Tibial nerve (tissue), 4 donors: ENCODE measurements at regions not wholly inside any gene's neighbourhood (a gene's known extent, or its start where the extent isn't known, plus 50 kb on each side); places are given as distances from the start of the nearest gene placed in this dataset.
"Not testable (repeated sequence)": the region's sequence is repeated elsewhere in the genome, so short reads cannot be mapped to it uniquely, and the experiment has no call there.

Experiments used
- EP300 ChIP-seq, 2 donors: sonication (generic); formaldehyde crosslinking; IDR thresholded peaks; one replicate each; pipeline ENCODE4 v1.6.1; 2017; ENCODE audit warnings: antibody characterized with exemption in 2 of 2, mild to moderate bottlenecking in 1 of 2
- POLR2A ChIP-seq, 2 donors: fragments of 450-650 bp; IDR thresholded peaks; one replicate each; pipeline ENCODE4 v1.6.1; 2017; ENCODE audit warnings: antibody characterized with exemption in 2 of 2, mild to moderate bottlenecking in 2 of 2, moderate library complexity in 2 of 2
- TF ChIP-seq, protein P1 (sequence below), 5 experiments: fragments of 200-600 bp in 3 of 5; fragments of 450-650 bp in 2 of 5; sonication (generic) in 3 of 5; IDR thresholded peaks; one replicate each; pipeline ENCODE4 v1.5.1; 2016 to 2019; ENCODE audit warnings: antibody characterized with exemption in 5 of 5, mild to moderate bottlenecking in 3 of 5, moderate library complexity in 2 of 5

DNA sequence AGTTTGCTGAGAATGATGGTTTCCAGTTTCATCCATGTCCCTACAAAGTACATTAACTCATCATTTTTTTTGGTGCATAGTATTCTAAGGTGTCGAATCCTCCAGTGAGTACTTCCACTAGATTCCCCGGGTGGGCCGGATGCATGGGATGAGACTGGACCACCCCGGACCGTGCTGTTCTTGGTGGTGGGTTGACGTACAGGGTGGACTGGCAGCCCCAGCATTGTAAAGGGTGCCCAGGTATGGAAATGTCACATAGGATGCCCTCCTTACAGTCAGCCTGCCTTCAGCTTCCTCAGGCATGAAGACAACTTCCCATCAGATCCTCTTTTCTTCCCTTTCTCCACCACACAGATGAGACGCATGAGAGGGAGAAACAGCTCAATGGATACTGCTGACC is 3916.1 kb upstream of the OR11H1 start:
- TF ChIP-seq, protein P1, sequence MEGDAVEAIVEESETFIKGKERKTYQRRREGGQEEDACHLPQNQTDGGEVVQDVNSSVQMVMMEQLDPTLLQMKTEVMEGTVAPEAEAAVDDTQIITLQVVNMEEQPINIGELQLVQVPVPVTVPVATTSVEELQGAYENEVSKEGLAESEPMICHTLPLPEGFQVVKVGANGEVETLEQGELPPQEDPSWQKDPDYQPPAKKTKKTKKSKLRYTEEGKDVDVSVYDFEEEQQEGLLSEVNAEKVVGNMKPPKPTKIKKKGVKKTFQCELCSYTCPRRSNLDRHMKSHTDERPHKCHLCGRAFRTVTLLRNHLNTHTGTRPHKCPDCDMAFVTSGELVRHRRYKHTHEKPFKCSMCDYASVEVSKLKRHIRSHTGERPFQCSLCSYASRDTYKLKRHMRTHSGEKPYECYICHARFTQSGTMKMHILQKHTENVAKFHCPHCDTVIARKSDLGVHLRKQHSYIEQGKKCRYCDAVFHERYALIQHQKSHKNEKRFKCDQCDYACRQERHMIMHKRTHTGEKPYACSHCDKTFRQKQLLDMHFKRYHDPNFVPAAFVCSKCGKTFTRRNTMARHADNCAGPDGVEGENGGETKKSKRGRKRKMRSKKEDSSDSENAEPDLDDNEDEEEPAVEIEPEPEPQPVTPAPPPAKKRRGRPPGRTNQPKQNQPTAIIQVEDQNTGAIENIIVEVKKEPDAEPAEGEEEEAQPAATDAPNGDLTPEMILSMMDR (IDR thresholded peaks at IDR 0.05): not testable (repeated sequence)
- TF ChIP-seq EP300, POLR2A (IDR thresholded peaks at IDR 0.05): not testable (repeated sequence)
